ENCODE measurements at regions not wholly inside any gene's neighbourhood (a gene's known extent, or its start where the extent isn't known, plus 50 kb on each side); places are given as distances from the start of the nearest gene placed in this dataset.

DNA sequence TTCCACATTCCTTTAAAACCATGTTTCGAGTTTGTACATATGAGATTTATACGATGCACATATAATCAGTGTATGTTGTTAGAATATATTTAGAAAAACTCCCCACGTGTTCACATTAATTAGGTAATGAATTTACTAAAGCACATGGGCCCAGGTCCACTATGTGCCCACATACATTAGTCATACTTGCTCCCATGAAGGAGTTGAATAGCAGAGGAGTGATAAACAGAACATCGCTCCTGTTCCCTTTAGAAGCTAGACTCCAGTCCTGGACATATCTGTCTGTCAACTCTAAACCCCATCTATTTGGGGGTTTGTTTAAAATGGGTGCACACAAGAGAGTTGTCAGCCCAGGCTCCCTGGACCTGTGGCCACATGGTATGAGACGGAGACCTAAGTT lies 108.1 kb upstream of the TIAM2 start (continued):
- TF ChIP-seq FOXA2 (IDR thresholded peaks at IDR 0.05): no peak
- TF ChIP-seq, protein P1, sequence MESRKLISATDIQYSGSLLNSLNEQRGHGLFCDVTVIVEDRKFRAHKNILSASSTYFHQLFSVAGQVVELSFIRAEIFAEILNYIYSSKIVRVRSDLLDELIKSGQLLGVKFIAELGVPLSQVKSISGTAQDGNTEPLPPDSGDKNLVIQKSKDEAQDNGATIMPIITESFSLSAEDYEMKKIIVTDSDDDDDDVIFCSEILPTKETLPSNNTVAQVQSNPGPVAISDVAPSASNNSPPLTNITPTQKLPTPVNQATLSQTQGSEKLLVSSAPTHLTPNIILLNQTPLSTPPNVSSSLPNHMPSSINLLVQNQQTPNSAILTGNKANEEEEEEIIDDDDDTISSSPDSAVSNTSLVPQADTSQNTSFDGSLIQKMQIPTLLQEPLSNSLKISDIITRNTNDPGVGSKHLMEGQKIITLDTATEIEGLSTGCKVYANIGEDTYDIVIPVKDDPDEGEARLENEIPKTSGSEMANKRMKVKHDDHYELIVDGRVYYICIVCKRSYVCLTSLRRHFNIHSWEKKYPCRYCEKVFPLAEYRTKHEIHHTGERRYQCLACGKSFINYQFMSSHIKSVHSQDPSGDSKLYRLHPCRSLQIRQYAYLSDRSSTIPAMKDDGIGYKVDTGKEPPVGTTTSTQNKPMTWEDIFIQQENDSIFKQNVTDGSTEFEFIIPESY (IDR thresholded peaks at IDR 0.05): no peak

GRCh38 chr6:154888421-154889295 lies 106.5 kb upstream of the TIAM2 start:
- no peak overlapping the region for H3K27ac ChIP-seq (ENCODE audit: low read depth in 1 of 2, low read length in 2 of 2)
- H3K27me3 ChIP-seq (ENCODE audit: control insufficient read depth in 4 of 4, insufficient read depth in 4 of 4, low read length in 3 of 4): no peaks in the 10 kb centered on the region
- H3K9me3 ChIP-seq (ENCODE audit: control insufficient read depth in 4 of 4, low read length in 3 of 4): no peaks in the 10 kb centered on the region
- WGBS: 88% methylated on average over 6 of the region's 6 CpGs
- peaks cover 0 to 4% (median 0%) of the 10 kb centered on the region in 4 donors for H3K4me1 ChIP-seq (ENCODE audit: control insufficient read depth in 4 of 4, insufficient read depth in 4 of 4, low read length in 3 of 4)
- no peak overlapping the region for H3K9ac ChIP-seq (ENCODE audit: low read depth in 1 of 2, low read length in 2 of 2)
- TF ChIP-seq REST (IDR thresholded peaks at IDR 0.05) (no peak), SP1 (IDR thresholded peaks at IDR 0.05) (no peak), RXRA (IDR thresholded peaks at IDR 0.05) (no peak), YY1 (IDR thresholded peaks at IDR 0.05) (no peak), CTCF (IDR thresholded peaks at IDR 0.05; ENCODE audit: low read depth, low read length, missing input control) (no peak), JUND (IDR thresholded peaks at IDR 0.05) (no peak), FOXA1 (IDR thresholded peaks at IDR 0.05) (no peak)
- TF ChIP-seq, protein P2, sequence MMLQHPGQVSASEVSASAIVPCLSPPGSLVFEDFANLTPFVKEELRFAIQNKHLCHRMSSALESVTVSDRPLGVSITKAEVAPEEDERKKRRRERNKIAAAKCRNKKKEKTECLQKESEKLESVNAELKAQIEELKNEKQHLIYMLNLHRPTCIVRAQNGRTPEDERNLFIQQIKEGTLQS (IDR thresholded peaks at IDR 0.05): no peak
- DNase-seq (ENCODE audit: low spot score): no peak
- H3K4me3 ChIP-seq (ENCODE audit: low read depth in 1 of 3, low read length in 3 of 3): no peak overlapping the region
- no peaks in the 10 kb centered on the region for H3K36me3 ChIP-seq (ENCODE audit: control insufficient read depth in 4 of 4, insufficient read depth in 3 of 4, low read depth in 1 of 4, low read length in 3 of 4)

DNA sequence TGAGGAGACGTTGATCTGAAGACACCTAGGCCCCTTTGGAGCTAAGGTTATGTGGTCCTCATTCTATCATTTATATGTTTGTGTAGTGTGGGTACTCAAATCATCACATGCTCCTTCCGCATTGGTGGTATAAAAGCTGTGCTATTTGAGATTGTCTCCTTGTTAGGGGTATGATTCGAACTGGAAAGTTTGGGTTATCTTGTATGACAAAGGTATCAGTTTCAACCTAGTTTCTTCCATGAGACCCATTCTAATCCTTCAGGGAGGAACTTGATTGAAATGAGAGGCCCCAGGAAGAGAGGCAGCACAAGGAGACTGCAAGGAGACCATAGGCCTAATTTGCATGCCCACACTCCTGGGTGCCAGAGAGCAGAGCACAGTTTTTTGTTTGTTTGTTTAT lies 104.2 kb upstream of the TIAM2 start:
- Histone ChIP-seq H3K4me3 (ENCODE audit: low read depth in 1 of 3, low read length in 3 of 3) (no peak overlapping the region), H3K9ac (ENCODE audit: low read depth in 1 of 2, low read length in 2 of 2) (no peak overlapping the region), H3K36me3 (ENCODE audit: control insufficient read depth in 4 of 4, insufficient read depth in 3 of 4, low read depth in 1 of 4, low read length in 3 of 4) (peaks cover 0 to 1% (median 0%) of the 10 kb centered on the region in 4 donors), H3K9me3 (ENCODE audit: control insufficient read depth in 4 of 4, low read length in 3 of 4) (no peaks in the 10 kb centered on the region), H3K27ac (ENCODE audit: low read depth in 1 of 2, low read length in 2 of 2) (no peak overlapping the region), H3K4me1 (ENCODE audit: control insufficient read depth in 4 of 4, insufficient read depth in 4 of 4, low read length in 3 of 4) (peaks cover 0 to 4% (median 0%) of the 10 kb centered on the region in 4 donors), H3K27me3 (ENCODE audit: control insufficient read depth in 4 of 4, insufficient read depth in 4 of 4, low read length in 3 of 4) (no peaks in the 10 kb centered on the region)
- DNase-seq (ENCODE audit: low spot score): no peak
- 97% methylated on average over 3 of the region's 3 CpGs for WGBS
- no peak for TF ChIP-seq FOXA1 (IDR thresholded peaks at IDR 0.05)
- no peak for TF ChIP-seq SP1 (IDR thresholded peaks at IDR 0.05)
- TF ChIP-seq FOXA2 (IDR thresholded peaks at IDR 0.05): no peak
- TF ChIP-seq EGR1 (IDR thresholded peaks at IDR 0.05; ENCODE audit: low read depth in 2 of 2): no peak
- no peak for TF ChIP-seq TAF1 (conservative IDR thresholded peaks at IDR 0.05)
- no peak for TF ChIP-seq NR2F2 (IDR thresholded peaks at IDR 0.05)
- TF ChIP-seq HNF4G (IDR thresholded peaks at IDR 0.05): no peak
- TF ChIP-seq, protein P1 (IDR thresholded peaks at IDR 0.05): no peak
- TF ChIP-seq REST (IDR thresholded peaks at IDR 0.05): no peak
- TF ChIP-seq, protein P3, sequence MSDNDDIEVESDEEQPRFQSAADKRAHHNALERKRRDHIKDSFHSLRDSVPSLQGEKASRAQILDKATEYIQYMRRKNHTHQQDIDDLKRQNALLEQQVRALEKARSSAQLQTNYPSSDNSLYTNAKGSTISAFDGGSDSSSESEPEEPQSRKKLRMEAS (IDR thresholded peaks at IDR 0.05): no peak
